ENCODE measurements at regions not wholly inside any gene's neighbourhood (a gene's known extent, or its start where the extent isn't known, plus 50 kb on each side); places are given as distances from the start of the nearest gene placed in this dataset.
"Not testable (repeated sequence)": the region's sequence is repeated elsewhere in the genome, so short reads cannot be mapped to it uniquely, and the experiment has no call there.

GRCh38 chr2:120502761-120503160 lies 156.8 kb downstream of the INHBB start:
- DNase-seq: no peak

- DNase-seq: no peak
These were observed 157.4 kb downstream of the INHBB start for GRCh38 chr2:120503206-120503792.

GRCh38 chr2:120503793-120504571 lies 158.0 kb downstream of the INHBB start:
- DNase-seq: no peak

GRCh38 chr2:120504936-120505705 lies 159.2 kb downstream of the INHBB start:
- no peak for DNase-seq

GRCh38 chr2:120508567-120509041 lies 162.7 kb downstream of the INHBB start:
- DNase-seq: no peak

DNA sequence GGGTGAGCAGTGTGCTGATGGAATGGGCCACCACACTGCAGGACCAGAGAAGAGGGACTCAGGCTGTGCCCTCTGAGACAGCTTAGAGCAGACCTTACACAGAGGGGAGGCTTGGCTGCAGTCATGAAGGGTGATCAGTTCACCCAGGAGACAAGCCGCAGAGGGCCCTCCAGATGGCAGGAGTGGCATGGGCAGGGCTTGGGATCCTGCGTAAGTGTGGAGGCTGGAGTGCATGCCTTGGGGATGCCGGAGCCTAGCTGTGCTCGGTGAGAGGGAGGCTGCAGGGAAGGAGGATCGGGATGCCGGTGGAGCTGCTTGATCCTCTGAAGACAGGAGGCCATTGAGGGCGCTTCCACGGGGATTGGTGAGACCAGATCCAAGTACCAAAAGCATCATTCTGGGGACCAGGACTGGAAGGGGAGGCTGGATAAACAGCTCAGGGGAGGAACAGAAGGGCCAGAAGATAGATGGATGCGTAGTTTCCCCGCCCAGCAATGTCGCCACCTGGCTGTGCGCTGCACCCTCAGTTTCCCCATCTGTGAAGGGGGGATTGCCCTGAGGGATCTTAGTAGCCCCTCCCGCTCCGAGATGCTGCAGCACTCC lies 163.4 kb downstream of the INHBB start:
- no peak for DNase-seq

DNA sequence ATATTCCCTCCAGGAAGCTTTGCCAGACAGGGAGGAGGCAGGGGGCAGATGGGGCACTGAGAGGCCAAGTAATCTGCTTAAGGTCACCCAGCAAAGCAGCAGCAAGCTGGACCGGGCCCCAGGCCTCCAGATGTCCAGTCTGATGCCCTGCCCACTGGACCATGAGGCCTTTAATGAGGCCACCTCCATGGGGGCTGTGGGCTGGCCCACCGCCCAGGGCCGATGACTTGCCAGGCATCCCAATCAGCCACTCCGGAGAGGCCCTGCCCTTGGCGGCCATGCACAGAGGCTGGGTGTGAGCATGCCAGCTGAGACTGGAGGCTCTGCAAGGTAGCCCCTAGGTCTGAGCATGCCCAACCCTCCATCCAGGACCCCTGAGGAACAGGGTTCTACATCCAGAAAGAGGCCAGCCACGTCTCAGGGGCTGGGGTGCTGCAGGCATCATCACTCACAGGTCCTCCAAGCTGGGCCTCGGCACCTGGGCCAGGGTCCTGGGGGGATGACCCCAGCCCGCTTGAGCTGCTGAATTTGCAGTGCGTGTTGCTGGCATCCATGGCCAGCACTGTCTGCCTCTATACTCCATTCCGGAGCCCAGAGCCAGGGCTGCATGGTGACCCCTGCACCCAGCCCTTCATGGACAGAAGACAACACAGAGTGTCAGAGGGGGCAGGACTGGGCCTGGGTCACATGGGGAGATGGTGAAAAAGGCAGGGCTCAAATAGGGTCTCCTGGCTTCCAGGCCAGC lies 164.2 kb downstream of the INHBB start:
- DNase-seq: no peak

- no peak for DNase-seq
These were observed 164.9 kb downstream of the INHBB start for GRCh38 chr2:120510751-120511395.

DNA sequence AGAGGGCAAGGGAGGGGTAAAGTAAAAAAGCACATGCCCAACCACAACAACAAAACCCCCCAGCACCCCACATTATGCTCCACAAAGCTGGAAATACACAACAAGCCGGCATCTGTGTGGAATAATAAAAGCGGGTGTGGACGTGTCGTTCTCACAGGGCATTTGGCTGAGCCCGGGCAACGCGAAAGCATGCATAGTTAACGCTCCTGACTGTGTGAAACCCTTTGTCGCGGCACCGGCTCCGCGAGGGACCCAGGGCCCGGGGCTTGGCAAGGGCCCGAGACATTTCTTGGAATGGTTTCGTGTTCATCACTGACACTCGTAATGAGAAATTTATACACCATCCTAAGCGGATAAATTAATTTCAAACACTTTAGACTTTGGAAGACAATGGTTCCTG lies 165.6 kb downstream of the INHBB start:
- DNase-seq: no peak

GRCh38 chr2:120511947-120512710 lies 166.2 kb downstream of the INHBB start:
- DNase-seq: no peak

- no peak for DNase-seq
These were observed 167.9 kb downstream of the INHBB start for GRCh38 chr2:120513776-120514357.

DNA sequence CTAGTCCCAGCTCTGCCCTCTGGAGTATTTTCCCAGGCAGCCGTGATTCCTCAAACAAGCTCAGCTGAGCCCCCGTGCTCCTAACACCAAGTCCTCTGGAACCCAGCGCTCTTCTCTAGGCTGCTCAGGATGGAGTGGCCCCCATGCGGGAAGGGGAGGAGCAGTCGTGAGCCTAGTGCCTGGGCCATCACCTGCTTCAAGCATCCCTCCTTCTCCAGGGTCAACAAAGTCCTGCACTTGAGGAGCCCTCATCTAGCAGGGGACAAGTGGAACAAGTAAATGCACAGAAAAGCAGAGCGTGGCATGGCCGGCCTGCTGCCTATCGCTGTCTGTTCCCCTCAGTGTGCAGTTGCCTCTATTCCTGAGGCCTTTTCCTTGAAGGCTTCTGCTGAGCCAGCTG lies 168.6 kb downstream of the INHBB start:
- no peak for DNase-seq

GRCh38 chr2:120515066-120515758 lies 169.3 kb downstream of the INHBB start:
- not testable (repeated sequence) for DNase-seq

DNA sequence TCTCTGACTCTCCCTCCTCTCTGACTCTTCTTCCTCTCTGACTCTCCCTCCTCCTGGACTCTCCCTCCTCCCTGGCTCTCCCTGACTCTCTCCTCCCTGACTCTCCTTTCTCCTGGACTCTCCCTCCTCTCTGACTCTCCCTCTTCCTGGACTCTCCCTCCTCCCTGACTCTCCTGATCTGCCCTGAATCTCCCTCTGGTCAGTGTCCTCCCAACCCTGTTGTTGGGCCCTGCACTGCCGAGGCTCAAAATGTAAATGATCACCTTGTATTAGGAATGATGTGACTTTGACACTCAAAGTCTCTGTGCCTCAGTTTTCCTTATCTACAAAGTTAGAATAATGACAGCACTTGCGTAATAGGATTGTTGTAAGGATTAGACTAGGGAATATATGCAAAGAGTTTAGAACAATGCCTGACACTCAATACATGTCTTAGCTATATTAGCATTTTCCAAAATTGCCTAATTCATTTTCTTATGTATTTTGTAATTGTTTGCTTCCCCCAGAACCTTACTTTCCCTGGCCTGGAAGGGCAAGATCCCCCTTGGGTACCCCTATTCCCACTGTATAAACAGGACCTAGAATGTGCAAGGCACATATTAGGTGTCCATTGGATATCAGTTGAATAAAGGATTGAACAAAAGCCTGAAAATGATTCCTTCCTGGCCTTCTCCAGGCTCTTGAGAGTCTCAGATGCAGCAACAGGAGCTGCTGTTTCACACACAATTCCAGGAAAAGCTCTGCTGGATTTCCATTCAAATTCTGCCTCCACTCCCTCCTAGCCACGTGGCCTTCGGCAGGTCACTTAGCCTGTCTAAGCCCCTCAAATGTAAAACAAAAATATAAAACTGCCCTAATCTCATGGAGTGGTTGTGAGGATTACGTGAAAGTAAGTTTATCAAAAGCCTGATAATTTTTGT lies 170.1 kb downstream of the INHBB start:
- no peak for DNase-seq

DNA sequence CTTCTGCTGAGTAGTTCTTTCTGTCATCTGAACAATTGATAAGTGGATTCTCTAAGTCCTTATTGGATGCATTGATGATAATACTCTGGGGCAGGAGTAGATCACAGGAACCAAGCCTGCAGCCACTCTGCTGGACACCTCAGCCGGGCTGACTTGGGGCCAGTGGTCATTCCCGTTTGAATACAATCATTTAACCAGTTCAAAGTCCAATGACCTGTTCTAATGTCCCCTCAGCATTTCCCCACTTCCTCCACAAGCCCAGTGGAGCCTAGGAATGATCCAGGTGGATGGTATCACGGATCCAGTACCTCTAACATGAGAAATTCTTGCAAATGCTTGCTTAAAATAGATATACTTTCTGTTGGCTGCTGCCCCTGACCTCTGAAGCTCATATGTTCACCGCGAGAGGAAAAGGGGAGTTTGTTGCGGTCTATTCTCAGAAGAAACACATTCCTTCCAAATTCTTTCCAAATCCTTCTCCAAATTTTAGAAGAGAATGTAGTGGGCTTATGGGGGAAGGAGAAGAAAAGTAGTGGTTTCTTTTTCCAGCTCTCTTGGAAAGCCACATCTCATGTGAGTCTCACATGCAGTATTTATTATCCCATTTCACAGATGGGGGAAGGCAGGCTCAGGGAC lies 170.9 kb downstream of the INHBB start:
- no peak for DNase-seq

- DNase-seq: no peak
These were observed 172.0 kb downstream of the INHBB start for GRCh38 chr2:120517751-120518469.

DNA sequence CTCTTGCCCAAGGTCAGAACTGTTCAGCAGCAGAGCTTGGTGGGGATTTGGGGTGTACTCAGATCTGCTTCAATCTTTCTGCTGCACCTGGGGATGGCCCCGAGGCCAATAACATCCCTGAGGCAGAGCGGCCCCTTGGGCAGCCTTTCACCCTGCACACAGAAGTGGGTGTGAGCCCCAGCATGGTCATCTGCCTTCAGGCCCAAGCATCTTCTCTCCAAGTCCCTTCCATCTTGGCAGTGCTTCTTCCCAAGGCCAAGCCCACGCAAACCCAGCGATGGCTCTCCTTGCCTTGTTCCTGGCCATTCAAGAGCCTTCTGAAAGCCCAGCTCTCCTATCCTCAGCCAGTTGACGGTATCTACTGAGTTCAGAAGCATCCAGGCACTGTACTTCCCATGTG lies 172.9 kb downstream of the INHBB start:
- DNase-seq: no peak

GRCh38 chr2:120519469-120519868 lies 173.5 kb downstream of the INHBB start:
- no peak for DNase-seq
